ENCODE measurements at regions not wholly inside any gene's neighbourhood (a gene's known extent, or its start where the extent isn't known, plus 50 kb on each side); places are given as distances from the start of the nearest gene placed in this dataset.
A peak's percentile ranks its signal among the peaks of the same experiment; 100 is the strongest.

DNA sequence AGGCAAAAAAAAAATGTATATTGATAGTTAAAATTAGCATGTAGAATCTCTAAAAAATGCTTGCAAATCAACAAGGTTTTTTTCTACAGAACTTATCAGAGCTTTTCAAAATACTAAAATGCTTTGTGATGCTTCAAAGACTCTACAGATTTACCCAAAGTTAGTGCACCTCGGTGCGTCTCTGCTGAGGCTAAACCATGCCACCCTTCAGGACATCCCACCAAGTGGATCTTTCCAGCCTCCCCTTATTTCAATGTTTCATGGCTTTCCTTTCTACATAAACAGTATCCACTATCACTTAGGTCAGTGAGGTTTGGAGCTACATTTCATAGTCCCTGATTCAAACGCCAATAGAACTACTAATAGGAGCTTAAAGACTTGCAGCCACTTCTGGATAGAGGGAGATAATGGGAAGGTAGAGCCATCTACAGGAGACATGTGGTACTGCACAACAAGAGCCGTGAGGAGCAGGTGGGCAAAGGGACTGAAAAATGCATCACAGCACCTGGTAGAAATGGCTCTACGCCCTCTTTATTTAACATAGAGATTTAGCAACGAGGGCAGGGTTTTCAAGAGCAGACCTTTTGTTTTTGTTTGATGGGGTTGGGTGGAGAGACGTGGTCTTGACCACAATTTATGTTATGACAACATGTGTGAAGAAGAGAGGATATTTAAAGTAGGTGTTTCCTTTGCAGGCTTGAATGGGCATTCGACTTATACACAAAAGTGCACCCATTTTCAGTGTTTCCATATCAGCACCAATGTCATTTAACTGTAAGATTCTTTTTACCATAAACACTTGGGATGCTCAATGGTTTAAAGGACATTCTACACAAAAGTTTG lies 56.1 kb upstream of the SLC35G4 start:
- DNase-seq = peak; percentile 2 to 12

DNA sequence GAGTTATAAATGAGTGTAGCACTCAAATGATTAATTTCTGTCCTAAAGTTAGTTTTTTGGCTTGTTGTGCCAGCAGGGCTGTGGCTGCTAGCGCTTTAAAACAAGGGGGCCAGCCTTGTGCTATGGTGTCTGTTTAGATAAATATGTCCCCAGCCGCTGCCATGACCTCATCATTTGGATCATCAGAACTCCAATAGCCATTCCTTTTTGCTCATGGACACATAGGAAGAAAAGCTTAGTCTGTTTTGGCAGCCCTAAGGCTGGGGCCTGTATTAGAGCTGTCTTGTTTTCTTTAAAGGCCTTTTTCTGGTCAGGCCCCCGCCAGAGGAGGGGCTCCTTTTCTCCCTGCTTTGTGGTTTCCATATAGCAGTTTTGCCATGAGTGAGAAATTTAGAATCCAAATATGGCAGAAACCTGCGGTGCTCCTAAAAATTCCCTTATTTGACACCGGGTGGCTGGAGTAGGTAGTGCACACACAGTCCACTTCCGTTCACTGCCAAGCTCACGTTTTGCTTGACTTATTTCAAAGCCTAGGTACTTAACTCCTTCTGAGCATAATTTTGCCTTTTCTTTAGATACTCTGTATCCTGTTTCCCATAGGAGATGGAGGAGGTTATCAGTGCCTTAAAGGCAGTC lies 60.4 kb upstream of the SLC35G4 start:
- DNase-seq = no peak

DNA sequence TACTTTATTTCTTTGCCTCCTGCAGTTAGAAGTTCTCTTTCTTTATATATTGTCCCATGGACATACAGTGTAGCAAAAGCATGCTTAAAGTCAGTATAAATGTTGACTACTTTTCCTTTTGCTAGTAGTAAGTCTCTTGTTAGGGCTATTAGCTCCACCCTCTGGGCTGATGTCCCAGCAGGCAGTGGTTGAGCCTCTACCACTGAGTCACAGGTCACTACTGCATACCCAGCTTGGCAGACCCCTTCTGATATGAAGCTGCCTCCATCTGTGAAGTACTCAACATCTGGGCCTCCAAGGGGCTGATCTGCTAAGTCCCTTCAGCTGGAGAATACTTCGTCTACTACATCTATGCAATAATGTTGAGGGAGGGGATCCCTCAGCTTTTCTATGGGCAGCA lies 61.0 kb upstream of the SLC35G4 start:
- DNase-seq = no peak

DNA sequence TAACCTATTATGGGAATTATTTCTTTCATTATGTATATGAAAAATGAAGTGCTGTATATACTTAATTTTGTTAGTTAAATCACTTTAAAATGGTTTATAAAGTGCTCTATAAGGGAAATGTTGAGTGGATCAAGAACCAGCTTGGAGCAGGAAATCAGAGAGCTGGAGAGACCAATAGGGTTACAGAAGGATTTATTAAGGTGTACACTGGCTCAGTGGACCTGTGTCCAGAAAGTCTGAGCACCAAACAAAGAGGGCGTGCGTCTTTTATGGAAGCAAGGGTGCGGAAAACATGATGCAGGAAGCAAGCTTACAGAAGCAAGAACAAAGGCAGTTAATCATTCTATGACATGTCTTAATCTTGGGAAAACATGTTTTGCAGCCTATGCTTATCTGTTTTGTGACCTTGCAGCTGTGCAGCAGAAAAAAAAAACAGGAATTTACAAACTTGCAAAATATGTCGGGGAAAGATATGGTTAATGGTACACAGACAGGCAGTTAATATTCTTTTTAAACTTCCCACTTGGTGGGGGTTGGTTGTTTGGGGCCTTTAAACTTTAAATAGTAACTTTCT lies 65.2 kb upstream of the SLC35G4 start:
- no peak for DNase-seq

DNA sequence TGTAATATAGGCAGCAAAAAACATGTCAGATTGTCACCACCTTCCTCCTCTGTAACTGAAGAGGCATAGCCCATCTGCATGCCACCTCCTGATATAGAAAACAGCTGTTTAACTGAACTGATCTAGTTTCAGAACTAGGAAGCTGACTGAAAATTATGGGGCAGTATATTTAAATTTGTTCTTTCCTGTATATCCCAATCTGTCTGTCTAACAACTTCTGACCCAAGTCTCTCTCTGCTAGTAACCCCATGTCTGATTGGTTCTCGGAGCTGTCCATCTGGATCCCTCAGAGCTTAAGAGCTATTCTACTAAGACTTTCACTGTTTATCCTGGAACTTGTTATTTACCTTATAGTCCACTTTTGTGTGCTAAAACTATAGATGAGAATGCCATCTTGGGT lies 68.2 kb upstream of the SLC35G4 start:
- no peak for DNase-seq

DNA sequence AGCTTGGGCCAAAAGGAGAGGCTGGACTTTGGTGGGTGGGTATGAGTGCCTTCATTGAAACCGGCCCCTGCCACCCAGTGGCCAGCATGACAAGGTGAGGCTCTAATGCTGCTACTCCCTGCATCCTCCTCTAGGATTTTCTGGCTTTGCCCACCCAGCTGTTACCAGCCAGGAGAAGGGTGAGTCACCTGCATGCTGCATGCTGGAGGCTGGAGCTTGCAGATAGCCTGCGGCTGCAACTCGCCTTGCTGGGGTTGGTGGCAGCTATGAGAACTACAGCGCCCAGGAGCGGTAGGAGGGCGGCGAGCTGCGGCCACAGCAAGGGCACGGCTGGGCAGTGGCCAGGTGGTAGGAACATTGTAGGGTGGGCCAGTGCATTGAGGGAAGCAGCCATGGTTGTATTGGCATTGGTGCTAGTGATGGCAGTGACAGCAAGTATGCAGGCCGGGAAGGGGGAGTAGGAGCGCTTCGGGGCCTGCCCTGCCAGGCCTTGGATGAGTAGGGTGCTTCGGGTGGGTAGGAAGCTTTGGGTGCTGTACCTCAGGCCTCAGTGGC lies 75.4 kb upstream of the SLC35G4 start:
- no peak for DNase-seq

- no peak for DNase-seq
Observed at GRCh38 chr18:11533513-11533890, 75.9 kb upstream of the SLC35G4 start.

GRCh38 chr18:11532758-11533512 lies 76.5 kb upstream of the SLC35G4 start:
- no peak for DNase-seq

DNA sequence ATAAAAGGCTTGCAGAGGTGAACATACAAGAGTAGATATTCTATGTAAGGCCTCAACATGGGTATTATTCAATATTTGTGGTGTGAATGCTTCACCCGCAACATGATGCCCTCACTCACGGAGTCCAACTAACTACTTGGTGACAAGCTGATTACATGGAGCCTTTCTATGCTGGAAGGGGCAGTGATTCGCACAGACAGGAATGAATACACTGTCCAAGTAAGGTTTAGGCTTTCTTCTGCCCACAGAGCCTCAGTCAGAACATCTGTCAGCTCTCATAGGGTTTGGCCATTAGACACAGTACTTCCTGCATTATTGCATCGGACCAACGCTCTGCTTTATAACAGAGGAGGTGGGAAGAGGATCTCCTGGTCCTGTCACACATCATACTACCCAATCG lies 80.3 kb upstream of the SLC35G4 start:
- DNase-seq = no peak

- DNase-seq = no peak
Observed at GRCh38 chr18:11526675-11527074, 82.7 kb upstream of the SLC35G4 start.

- no peak for DNase-seq
Observed at GRCh38 chr18:11523804-11524203, 85.6 kb upstream of the SLC35G4 start.

DNA sequence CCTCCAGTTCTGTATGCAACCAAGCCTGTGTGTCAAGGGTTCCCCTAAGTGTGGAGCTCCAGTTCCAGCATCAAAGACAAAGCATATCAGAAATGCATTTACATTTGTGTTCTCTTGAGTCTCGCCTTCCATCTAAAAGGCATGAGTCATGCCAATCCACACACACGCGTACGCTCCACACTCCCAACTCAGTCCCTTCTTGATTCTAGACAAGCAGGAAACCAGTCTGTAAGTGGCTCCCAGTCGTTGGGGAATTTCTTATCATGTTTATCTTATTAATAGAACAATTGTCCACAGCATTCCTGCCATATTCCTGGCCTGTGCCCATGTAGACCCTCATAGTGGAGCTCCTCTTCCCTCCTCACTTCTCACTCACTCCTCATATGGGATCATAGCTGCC lies 86.4 kb upstream of the SLC35G4 start:
- no peak for DNase-seq

DNA sequence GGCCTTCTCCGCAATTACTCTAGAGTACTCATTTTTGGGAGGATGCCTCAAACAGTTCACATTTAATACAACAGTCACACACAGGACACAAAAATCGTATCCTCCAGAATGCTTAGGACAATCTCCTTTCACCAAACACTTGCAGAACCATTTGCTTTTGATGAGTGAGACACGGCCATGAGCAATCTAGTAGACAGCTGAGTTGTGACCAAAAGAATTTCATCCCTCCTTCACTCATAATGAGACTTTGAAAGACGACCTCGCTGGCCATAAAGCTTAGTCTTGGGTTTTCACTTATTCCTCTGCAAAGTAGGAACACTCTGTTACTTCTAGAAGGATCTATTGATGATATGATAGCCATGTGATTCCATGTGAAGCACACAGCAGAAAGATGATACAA lies 87.5 kb upstream of the SLC35G4 start:
- no peak for DNase-seq

DNA sequence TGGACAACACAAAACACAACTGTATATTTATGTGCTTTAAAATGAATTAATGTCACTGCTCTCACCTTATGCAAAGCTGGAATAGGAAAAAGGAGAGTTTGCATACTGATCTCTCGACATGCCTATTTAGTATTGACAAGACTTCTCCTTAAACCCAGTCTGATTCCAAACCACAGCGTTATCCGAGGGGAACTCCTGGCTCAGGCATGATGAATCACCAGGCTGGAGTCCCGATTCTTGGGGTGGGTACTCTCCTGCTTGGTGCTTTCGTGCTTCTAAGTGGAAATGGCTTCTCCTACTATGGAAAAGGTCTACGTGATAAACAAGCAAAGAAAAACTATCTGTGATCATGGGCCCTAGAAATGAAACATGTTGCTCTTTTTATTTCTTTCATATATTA lies 88.9 kb upstream of the SLC35G4 start:
- DNase-seq = no peak

DNA sequence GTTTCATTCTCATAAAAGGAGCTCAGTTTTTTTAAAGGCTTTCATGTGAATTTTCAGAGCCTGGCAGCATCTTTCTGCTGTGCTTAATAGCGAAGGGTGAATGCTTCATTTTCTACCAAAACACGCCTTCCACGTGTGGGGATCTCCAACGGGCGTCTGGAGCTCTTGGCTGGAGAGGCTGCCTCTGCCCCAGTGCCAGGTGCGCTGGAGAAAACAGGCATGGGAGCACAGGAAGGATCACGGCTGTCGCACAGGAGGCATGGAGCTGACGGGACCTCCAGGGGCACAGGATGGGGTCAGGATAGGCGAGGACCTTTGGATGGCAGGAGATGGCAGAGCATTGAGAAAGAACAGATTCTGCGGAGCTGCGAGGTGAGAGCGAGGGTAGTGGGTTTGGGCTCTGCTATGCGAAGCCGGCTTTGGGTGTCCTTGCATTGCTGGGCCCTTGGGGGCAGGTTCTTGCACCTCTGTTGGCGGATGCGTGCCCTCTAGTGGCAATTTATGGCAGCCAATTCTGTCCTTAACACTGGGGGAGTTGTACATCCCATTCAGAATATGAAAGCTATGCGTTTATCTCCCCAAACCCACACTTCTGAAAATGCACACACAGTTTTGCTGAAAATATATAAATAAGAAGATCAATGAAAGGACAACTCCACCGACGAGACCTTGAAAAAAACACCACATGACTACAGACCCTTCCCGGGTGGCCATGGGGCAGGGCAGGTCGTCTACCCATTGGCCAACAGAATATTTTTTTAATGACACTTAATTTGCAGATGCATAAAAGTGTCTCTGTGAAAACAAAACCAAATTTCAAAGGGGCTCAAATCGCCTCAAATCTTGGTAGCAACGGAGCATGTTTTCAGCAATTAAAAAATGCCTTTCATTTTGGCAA lies 90.4 kb upstream of the SLC35G4 start:
- peak; percentile 1 to 14 for DNase-seq

GRCh38 chr18:11517704-11518103 lies 91.7 kb upstream of the SLC35G4 start:
- DNase-seq = no peak

GRCh38 chr18:11516751-11517503 lies 92.5 kb upstream of the SLC35G4 start:
- DNase-seq = no peak

GRCh38 chr18:11514267-11514666 lies 95.1 kb upstream of the SLC35G4 start:
- no peak for DNase-seq

DNA sequence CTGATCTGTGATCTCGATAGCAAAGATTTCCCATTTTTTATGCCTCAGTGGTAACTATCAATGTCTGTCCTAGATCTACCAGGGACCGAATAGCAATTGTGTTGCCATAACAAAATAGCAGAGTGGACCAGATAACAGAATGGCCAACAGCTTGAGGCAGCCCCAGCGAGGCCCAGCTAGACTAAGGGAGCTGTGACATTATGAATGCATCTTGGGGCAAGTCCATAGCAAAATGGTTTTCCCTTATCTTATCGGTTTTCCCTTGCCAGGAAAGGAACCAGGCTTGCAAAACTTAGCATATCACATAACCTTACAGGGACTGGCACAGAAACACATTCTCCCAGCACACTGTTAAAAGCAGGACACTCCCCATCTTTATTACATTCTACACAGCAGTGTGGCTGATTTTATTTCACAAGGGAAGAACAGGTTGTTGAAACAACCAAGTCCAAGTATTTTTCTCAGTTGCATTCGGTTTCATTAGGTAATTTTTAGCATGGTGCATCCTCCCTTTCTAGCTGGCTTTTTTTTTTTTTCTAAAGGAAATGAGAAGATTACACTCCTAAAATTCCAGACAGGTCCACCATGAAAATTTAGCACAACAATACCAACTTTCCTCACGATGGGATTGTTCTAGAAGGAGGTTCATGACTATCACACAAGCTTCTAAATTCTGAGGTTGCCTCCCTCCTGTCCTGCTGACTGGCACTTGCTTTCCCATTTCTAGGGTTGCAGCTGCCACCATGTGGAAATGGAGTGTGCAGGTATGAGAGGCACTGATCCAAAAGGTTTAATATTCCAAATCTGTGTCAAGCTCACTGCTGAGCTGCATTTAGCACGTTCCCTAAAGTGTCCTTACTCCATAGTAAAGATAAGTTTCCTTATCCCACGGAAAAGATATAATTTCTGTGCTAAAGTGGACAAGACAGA lies 97.0 kb upstream of the SLC35G4 start:
- DNase-seq = peak in 1 of 2 experiments; percentile 1

DNA sequence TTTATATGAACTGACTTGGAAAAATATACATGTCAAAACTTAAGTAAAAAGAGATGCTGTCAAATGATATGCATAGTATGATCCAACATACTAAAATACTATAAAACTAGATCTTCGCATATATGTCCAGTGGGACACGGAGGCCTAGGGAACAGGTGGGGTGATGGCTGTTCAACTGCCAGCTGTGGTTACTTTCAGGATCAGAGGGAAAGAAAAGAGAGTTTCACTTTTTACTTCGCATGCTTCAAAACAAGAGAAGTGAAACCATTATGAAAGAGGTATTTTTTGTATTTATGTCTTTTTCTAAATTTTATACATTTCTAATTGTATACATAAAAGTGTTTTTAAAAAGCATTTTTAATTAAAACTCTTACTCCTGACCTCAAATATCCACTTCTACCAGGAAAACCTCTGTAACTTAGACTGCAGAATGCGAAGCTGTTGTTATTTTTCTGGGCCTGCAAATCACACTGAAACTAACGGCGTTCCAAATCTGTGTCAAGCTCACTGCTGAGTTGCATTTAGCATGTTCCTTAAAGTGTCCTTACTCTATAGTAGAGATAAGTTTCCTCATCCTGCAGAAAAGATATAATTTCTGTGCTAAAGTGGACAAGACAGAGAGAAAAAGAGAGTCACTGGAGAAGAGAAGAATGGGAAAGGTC lies 97.8 kb upstream of the SLC35G4 start:
- DNase-seq = no peak
